PC-9 (cell line): ENCODE measurements at regions not wholly inside any gene's neighbourhood (a gene's known extent, or its start where the extent isn't known, plus 50 kb on each side); places are given as distances from the start of the nearest gene placed in this dataset.

Source experiments
- BruUV-seq: library from RNA; stranded (reverse); fragments of 400-500 nt; replicated peaks from 2 replicates; lab custom pipeline; 2021; lab: Mats Ljungman, UMichigan
- CTCF ChIA-PET: fragments of 300-600 bp; sonication (Branson Sonifier 250); formaldehyde crosslinking; loops from one replicate; lab custom pipeline; 2022; ENCODE audit warnings: antibody characterized with exemption; lab: Charles Lee
- POLR2A ChIA-PET: fragments of 300-600 bp; sonication (Branson Sonifier 250); formaldehyde crosslinking; loops from one replicate; lab custom pipeline; 2022; ENCODE audit warnings: antibody characterized with exemption; ENCODE audit not compliant: unreplicated experiment; lab: Charles Lee
- DNase-seq, 2 experiments: peaks; one replicate each; pipeline versions ENCODE4 v3.0.0 to v3.0.0-alpha.2; 2015 to 2022; ENCODE audit warnings: mixed read lengths in 1 of 2
- H2AFZ ChIP-seq: fragments of 200-600 bp; sonication (generic); 2 replicates; pipeline ENCODE4 v1.8.1; 2017; ENCODE audit warnings: antibody characterized with exemption
- H3F3A ChIP-seq: fragments of 200-600 bp; sonication (generic); 2 replicates; pipeline ENCODE4 v1.8.1; 2017; ENCODE audit warnings: antibody characterized with exemption, mild to moderate bottlenecking, low read depth; ENCODE audit not compliant: insufficient read depth
- H3K27ac ChIP-seq: fragments of 200-600 bp; sonication (generic); 2 replicates; pipeline ENCODE4 v1.6.1; 2016; ENCODE audit warnings: mixed run types
- H3K27me3 ChIP-seq: fragments of 200-600 bp; sonication (generic); 2 replicates; pipeline ENCODE4 v1.6.1; 2016; ENCODE audit warnings: low read depth, mixed run types; ENCODE audit not compliant: insufficient read depth
- H3K36me3 ChIP-seq: fragments of 200-600 bp; sonication (generic); 2 replicates; pipeline ENCODE4 v1.6.1; 2016; ENCODE audit warnings: low read depth, mixed run types
- H3K4me1 ChIP-seq: fragments of 200-600 bp; sonication (generic); replicated peaks from 2 replicates; pipeline ENCODE4 v1.6.1; 2016; ENCODE audit warnings: mixed run types; ENCODE audit not compliant: insufficient read depth
- H3K4me2 ChIP-seq: fragments of 200-600 bp; sonication (generic); 2 replicates; pipeline ENCODE4 v1.6.1; 2017; ENCODE audit warnings: mixed run types
- H3K4me3 ChIP-seq: fragments of 200-600 bp; sonication (generic); 2 replicates; pipeline ENCODE4 v1.6.1; 2016; ENCODE audit warnings: mixed run types
- H3K79me2 ChIP-seq: fragments of 200-600 bp; sonication (generic); 2 replicates; pipeline ENCODE4 v1.6.1; 2017; ENCODE audit warnings: low read depth, mixed run types
- H3K9me2 ChIP-seq: fragments of 200-600 bp; sonication (generic); 2 replicates; pipeline ENCODE4 v1.8.1; 2017; ENCODE audit warnings: mild to moderate bottlenecking; ENCODE audit not compliant: insufficient read depth
- H3K9me3 ChIP-seq: fragments of 200-600 bp; sonication (generic); 2 replicates; pipeline ENCODE4 v1.8.1; 2016; ENCODE audit warnings: low read depth; ENCODE audit not compliant: insufficient read depth
- H4K20me1 ChIP-seq: fragments of 200-600 bp; sonication (generic); 2 replicates; pipeline ENCODE4 v1.8.1; 2017; ENCODE audit not compliant: insufficient read depth
- EZH2 ChIP-seq: fragments of 200-600 bp; sonication (generic); IDR thresholded peaks from 2 replicates; pipeline ENCODE4 v1.8.0; 2017; ENCODE audit warnings: antibody characterized with exemption, low read depth
- intact Hi-C: fragments of 100-400 bp; cut with micrococcal nuclease; formaldehyde crosslinking; loops from one replicate; pipeline ENCODE4 v1.10.0; 2022; ENCODE audit not compliant: unreplicated experiment
- TF ChIP-seq, protein P1 (sequence below): fragments of 200-600 bp; sonication (generic); conservative IDR thresholded peaks from 2 replicates; pipeline ENCODE4 v1.6.1; 2017; ENCODE audit warnings: mixed run types, antibody characterized with exemption, mild to moderate bottlenecking, moderate library complexity

GRCh38 chr2:76275788-76276187, 565.1 kb upstream of the GCFC2 start:
- no peaks in the 10 kb centered on the region for H3F3A ChIP-seq
- no peak overlapping the region for H2AFZ ChIP-seq
- intact Hi-C loops = no loop called here
- no peak overlapping the region for H3K4me2 ChIP-seq
- BruUV-seq = no TSS peak
- no peak overlapping the region for H3K27ac ChIP-seq
- H3K9me3 ChIP-seq = no peaks in the 10 kb centered on the region
- no peaks in the 10 kb centered on the region for H3K79me2 ChIP-seq
- H3K36me3 ChIP-seq = no peaks in the 10 kb centered on the region
- POLR2A ChIA-PET = no interaction called here
- H3K4me1 ChIP-seq = no peaks in the 10 kb centered on the region
- DNase-seq = no peak
- CTCF ChIA-PET = no interaction called here
- TF ChIP-seq, protein P1, sequence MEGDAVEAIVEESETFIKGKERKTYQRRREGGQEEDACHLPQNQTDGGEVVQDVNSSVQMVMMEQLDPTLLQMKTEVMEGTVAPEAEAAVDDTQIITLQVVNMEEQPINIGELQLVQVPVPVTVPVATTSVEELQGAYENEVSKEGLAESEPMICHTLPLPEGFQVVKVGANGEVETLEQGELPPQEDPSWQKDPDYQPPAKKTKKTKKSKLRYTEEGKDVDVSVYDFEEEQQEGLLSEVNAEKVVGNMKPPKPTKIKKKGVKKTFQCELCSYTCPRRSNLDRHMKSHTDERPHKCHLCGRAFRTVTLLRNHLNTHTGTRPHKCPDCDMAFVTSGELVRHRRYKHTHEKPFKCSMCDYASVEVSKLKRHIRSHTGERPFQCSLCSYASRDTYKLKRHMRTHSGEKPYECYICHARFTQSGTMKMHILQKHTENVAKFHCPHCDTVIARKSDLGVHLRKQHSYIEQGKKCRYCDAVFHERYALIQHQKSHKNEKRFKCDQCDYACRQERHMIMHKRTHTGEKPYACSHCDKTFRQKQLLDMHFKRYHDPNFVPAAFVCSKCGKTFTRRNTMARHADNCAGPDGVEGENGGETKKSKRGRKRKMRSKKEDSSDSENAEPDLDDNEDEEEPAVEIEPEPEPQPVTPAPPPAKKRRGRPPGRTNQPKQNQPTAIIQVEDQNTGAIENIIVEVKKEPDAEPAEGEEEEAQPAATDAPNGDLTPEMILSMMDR = no peak
- TF ChIP-seq EZH2 = no peak
- H3K4me3 ChIP-seq = no peak overlapping the region
- H3K9me2 ChIP-seq = no peaks in the 10 kb centered on the region
- no peaks in the 10 kb centered on the region for H4K20me1 ChIP-seq
- no peaks in the 10 kb centered on the region for H3K27me3 ChIP-seq

- Histone ChIP-seq H2AFZ (no peak overlapping the region), H3K4me1 (no peaks in the 10 kb centered on the region), H3K27me3 (no peaks in the 10 kb centered on the region), H3K36me3 (no peaks in the 10 kb centered on the region), H3K27ac (no peak overlapping the region), H3K9me3 (no peaks in the 10 kb centered on the region), H3K79me2 (no peaks in the 10 kb centered on the region), H3K9me2 (no peaks in the 10 kb centered on the region), H4K20me1 (no peaks in the 10 kb centered on the region), H3F3A (no peaks in the 10 kb centered on the region), H3K4me2 (no peak overlapping the region), H3K4me3 (no peak overlapping the region)
- DNase-seq = no peak
- intact Hi-C loops = no loop called here
- no peak for TF ChIP-seq EZH2
- TF ChIP-seq, protein P1 = no peak
- BruUV-seq = no TSS peak
- ChIA-PET POLR2A (no interaction called here), CTCF (no interaction called here)
These were observed 564.0 kb upstream of the GCFC2 start for GRCh38 chr2:76274676-76275075.

DNA sequence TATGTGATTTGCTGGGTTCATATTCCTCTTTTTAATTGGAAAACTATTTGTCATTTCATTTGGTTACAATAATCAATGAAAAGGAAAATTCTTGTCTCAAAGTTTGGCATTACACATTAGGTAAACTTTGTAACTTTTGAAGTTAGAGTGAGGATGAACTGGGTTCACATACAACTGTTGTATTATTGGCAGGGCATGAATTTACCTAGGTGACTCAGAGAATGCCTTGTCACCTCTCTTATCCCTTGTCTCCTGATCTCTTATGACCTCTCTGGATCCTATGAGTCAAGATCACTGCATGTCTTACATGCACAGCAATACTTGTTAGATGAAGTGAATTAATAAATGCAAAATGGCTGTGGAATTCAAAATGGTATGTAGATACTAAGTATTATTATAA, 563.4 kb upstream of the GCFC2 start:
- no peak for DNase-seq
- H2AFZ ChIP-seq = no peak overlapping the region
- no peak overlapping the region for H3K27ac ChIP-seq
- no peak overlapping the region for H3K4me3 ChIP-seq
- no peak overlapping the region for H3K4me2 ChIP-seq
- no peaks in the 10 kb centered on the region for H3K27me3 ChIP-seq
- intact Hi-C loops = no loop called here
- H3F3A ChIP-seq = no peaks in the 10 kb centered on the region
- H3K9me3 ChIP-seq = no peaks in the 10 kb centered on the region
- H3K4me1 ChIP-seq = no peaks in the 10 kb centered on the region
- ChIA-PET POLR2A (no interaction called here), CTCF (no interaction called here)
- no peaks in the 10 kb centered on the region for H3K36me3 ChIP-seq
- H4K20me1 ChIP-seq = no peaks in the 10 kb centered on the region
- H3K79me2 ChIP-seq = no peaks in the 10 kb centered on the region
- TF ChIP-seq EZH2 = no peak
- TF ChIP-seq, protein P1 = no peak
- H3K9me2 ChIP-seq = no peaks in the 10 kb centered on the region
- no TSS peak for BruUV-seq
